Subcutaneous abdominal adipose tissue (tissue), 5 donors: ENCODE measurements at regions not wholly inside any gene's neighbourhood (a gene's known extent, or its start where the extent isn't known, plus 50 kb on each side); places are given as distances from the start of the nearest gene placed in this dataset.

Experiments
- H3K27ac ChIP-seq: one replicate; pipeline ENCODE4 v1.7.0; 2013; ENCODE audit warnings: low read depth, mild to moderate bottlenecking, inconsistent platforms, low read length, moderate library complexity
- H3K27me3 ChIP-seq, 5 donors: one replicate each; pipeline ENCODE4 v1.7.0; 2013; ENCODE audit warnings: low read length in 5 of 5, inconsistent platforms in 1 of 5; ENCODE audit not compliant: control insufficient read depth in 5 of 5, insufficient read depth in 4 of 5
- H3K36me3 ChIP-seq, 5 donors: one replicate each; pipeline ENCODE4 v1.7.0; 2013; ENCODE audit warnings: low read length in 5 of 5; ENCODE audit not compliant: control insufficient read depth in 5 of 5, insufficient read depth in 5 of 5
- H3K4me1 ChIP-seq, 5 donors: one replicate each; pipeline ENCODE4 v1.7.0; 2013; ENCODE audit warnings: low read length in 5 of 5, mild to moderate bottlenecking in 3 of 5, moderate library complexity in 1 of 5; ENCODE audit not compliant: control insufficient read depth in 5 of 5, insufficient read depth in 5 of 5
- H3K4me3 ChIP-seq, 5 donors: one replicate each; pipeline ENCODE4 v1.7.0; 2013; ENCODE audit warnings: low read length in 5 of 5, low read depth in 1 of 5
- H3K9ac ChIP-seq, 5 donors: one replicate each; pipeline ENCODE4 v1.7.0; 2013; ENCODE audit warnings: low read length in 5 of 5, mild to moderate bottlenecking in 4 of 5, moderate library complexity in 3 of 5
- H3K9me3 ChIP-seq, 5 donors: one replicate each; pipeline ENCODE4 v1.7.0; 2013; ENCODE audit warnings: low read length in 5 of 5; ENCODE audit not compliant: control insufficient read depth in 5 of 5
- donor health status: healthy.
- donor health status: healthy.
- donor health status: healthy.
- donor health status: healthy.
- donor health status: healthy.

DNA sequence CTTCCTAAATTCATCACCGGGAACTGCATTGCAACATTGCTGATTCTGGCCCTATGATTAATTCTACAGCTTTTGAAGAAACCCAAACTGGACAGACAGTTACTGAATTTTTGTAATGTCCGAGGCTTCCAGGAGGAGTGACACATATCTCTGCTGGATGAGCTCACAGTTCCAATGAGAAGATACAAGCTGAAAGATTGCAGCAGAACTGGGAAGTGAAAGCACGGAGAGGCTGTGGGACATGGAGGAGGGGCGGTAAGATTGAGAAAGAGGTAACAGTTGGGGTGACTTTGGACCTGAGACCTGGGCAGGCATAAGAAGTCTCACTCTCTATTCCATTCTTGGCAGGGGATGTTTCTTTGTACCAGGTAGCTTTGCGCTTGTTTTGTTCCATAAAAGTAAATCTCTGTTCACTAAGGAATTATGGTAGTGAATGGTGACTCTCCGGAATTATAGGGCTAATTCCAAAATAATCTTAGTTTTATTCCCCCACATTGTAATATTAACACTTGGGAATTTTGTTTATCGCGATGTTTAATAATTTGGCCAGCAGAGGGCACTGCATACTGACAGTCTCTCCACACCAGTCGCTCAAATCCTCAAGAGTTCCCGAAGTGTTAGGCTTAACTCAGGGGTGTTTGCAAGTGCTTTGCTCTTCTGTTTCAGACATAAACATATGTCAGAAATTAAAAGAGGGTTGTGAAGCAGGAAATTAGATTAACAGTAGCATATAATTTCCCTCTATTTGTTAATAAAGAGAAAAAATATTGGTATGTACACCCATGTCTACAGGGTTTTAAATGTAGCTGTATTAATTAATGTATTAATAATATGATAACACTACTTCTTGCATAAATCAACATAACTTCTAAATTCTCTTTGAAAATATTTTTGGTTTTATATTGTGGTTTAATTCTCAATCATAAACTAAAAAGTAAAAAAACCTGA is 201.4 kb downstream of the SOCS6 start:
- H3K27ac ChIP-seq = no peak overlapping the region
- peaks cover 0 to 13% (median 9%) of the 10 kb centered on the region in 5 donors for H3K4me1 ChIP-seq
- no peaks in the 10 kb centered on the region for H3K9me3 ChIP-seq
- H3K27me3 ChIP-seq = peaks cover 0 to 1% (median 0%) of the 10 kb centered on the region in 5 donors
- H3K36me3 ChIP-seq = no peaks in the 10 kb centered on the region
- H3K4me3 ChIP-seq = peak overlapping the region in 4 of 5 donors; percentile 3 to 50 (median 34)
- H3K9ac ChIP-seq = peak overlapping the region in 2 of 5 donors; percentile 44 to 47

DNA sequence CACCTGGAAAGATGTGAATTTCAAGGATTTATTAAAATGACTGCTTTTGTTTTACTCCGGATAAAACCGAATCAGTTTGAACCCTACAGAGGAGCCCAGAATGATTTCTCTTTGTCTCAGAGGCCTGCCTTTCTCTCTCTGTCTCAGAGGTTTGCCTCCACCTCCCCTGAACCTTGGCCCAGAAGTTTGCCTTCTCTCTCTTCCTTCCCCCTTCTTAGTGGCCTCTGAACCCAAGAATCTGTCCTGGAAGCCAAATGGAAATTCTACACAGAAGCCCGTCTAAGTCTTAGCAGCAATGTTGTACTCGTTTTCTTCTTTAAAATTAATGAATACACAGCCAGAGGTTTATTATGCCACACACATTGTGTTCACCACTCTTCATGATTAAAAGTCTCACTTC is 200.7 kb downstream of the SOCS6 start:
- Histone ChIP-seq H3K4me3 (no peak overlapping the region), H3K27me3 (peaks cover 0 to 5% (median 0%) of the 10 kb centered on the region in 5 donors), H3K36me3 (no peaks in the 10 kb centered on the region), H3K9ac (peak overlapping the region in 2 of 5 donors; percentile 44 to 47), H3K9me3 (no peaks in the 10 kb centered on the region), H3K27ac (no peak overlapping the region), H3K4me1 (peaks cover 0 to 13% (median 9%) of the 10 kb centered on the region in 5 donors)

DNA sequence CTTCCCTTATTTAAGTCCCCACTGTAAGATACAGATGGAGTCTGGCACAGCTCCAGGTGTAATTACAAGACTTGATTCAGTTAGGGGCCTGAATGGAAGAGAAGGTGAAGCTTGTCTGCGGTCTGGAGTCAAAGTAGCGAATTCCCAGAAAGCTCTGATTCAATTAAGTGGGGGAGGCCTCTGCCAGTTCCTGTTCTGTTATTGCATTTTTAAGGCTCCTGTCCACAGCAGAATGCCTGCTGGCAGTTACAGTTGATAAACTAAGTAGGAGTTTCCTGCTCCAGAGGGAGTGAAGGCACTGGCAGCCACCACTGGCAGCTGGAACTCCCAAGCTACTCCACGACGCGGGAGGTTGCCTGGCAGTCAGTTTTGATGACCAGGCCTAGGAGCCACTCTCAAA is 181.1 kb downstream of the SOCS6 start:
- Histone ChIP-seq H3K36me3 (no peaks in the 10 kb centered on the region), H3K9ac (no peak overlapping the region), H3K9me3 (no peaks in the 10 kb centered on the region), H3K4me1 (peaks cover 0 to under 1% (median under 1%) of the 10 kb centered on the region in 5 donors), H3K27ac (no peak overlapping the region), H3K27me3 (no peaks in the 10 kb centered on the region), H3K4me3 (no peak overlapping the region)

DNA sequence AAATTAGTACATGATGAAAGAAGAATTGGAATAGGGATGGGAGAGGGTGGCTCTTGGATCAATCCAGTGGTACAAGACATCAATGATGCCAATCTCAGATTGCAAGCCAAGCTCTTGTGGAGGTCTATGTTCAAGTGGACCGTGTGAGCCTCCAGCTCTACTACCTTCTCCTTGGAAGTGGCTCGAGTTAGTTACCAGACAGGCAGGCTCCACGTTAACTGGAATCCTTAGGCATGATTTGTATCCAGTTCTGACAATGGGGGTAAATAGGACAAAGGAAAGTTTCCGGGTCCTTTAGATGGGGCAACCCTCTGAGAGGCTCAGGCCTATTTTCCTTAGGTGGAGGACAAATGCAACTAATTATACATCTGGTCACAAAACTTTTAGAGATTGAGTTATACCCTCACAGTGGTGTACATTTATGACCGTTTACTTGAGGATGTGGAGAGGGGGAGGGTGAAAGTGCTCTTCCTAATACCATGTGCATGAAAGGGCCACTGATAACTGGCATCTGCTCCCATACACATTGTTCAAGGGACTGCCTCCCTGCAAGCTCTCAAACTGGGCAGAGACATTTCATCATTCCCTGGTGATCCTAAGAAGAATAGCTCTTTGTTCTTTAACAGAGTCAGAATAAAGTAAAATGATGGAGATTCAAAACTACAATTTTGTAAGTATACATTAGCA is 180.2 kb downstream of the SOCS6 start:
- Histone ChIP-seq H3K4me3 (no peak overlapping the region), H3K36me3 (no peaks in the 10 kb centered on the region), H3K27me3 (no peaks in the 10 kb centered on the region), H3K9me3 (no peaks in the 10 kb centered on the region), H3K4me1 (peaks cover 3 to 9% (median 8%) of the 10 kb centered on the region in 5 donors), H3K9ac (no peak overlapping the region), H3K27ac (no peak overlapping the region)

- Histone ChIP-seq H3K27ac (no peak overlapping the region), H3K4me1 (peaks cover 3 to 9% (median 8%) of the 10 kb centered on the region in 5 donors), H3K27me3 (no peaks in the 10 kb centered on the region), H3K4me3 (peak overlapping the region; percentile 38 to 63 (median 57)), H3K9ac (peak overlapping the region in 1 of 5 donors; percentile 52), H3K9me3 (no peaks in the 10 kb centered on the region), H3K36me3 (no peaks in the 10 kb centered on the region)
These were observed 175.7 kb downstream of the SOCS6 start for GRCh38 chr18:70464343-70465114.

GRCh38 chr18:70463085-70463484 is 174.2 kb downstream of the SOCS6 start:
- Histone ChIP-seq H3K9ac (no peak overlapping the region), H3K36me3 (no peaks in the 10 kb centered on the region), H3K9me3 (no peaks in the 10 kb centered on the region), H3K27ac (no peak overlapping the region), H3K27me3 (no peaks in the 10 kb centered on the region), H3K4me1 (peaks cover 3 to 9% (median 8%) of the 10 kb centered on the region in 5 donors), H3K4me3 (no peak overlapping the region)

GRCh38 chr18:70462078-70462439 is 173.2 kb downstream of the SOCS6 start:
- H3K4me1 ChIP-seq = peaks cover 3 to 9% (median 8%) of the 10 kb centered on the region in 5 donors
- no peak overlapping the region for H3K27ac ChIP-seq

GRCh38 chr18:70461323-70462077 is 172.7 kb downstream of the SOCS6 start:
- peaks cover 3 to 9% (median 8%) of the 10 kb centered on the region in 5 donors for H3K4me1 ChIP-seq
- H3K36me3 ChIP-seq = no peaks in the 10 kb centered on the region
- H3K9ac ChIP-seq = no peak overlapping the region
- peaks cover 0 to 3% (median 0%) of the 10 kb centered on the region in 5 donors for H3K27me3 ChIP-seq
- H3K9me3 ChIP-seq = no peaks in the 10 kb centered on the region
- H3K27ac ChIP-seq = no peak overlapping the region
- H3K4me3 ChIP-seq = no peak overlapping the region

More at GRCh38 chr18:70462078-70462439, 173.2 kb downstream of the SOCS6 start:
- H3K27me3 ChIP-seq = peaks cover 0 to 1% (median 0%) of the 10 kb centered on the region in 5 donors
- H3K9ac ChIP-seq = no peak overlapping the region
- H3K36me3 ChIP-seq = no peaks in the 10 kb centered on the region
- no peaks in the 10 kb centered on the region for H3K9me3 ChIP-seq
- H3K4me3 ChIP-seq = no peak overlapping the region

DNA sequence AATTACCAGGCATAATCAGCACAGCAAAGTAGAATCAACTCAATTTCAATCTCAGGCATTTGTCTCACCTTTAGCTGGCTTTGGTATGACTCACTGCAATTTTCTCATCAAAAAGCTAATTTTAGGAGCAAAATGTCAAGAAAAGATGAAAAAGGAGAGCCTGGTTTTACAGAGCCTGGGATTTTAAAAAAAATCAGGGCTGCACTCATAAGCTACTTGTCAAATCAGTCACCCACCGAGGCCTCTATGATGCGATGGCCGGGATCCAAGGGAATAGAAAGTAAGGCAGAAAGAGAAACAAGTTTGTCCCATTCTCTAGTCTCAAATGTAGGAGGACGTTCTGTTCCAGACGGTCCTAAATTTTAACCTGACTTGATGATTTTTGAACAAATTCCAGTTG is 170.9 kb downstream of the SOCS6 start:
- Histone ChIP-seq H3K27me3 (peaks cover 0 to 3% (median 0%) of the 10 kb centered on the region in 5 donors), H3K4me1 (peaks cover 3 to 7% (median 6%) of the 10 kb centered on the region in 5 donors), H3K27ac (no peak overlapping the region), H3K9ac (no peak overlapping the region), H3K9me3 (no peaks in the 10 kb centered on the region), H3K4me3 (no peak overlapping the region), H3K36me3 (no peaks in the 10 kb centered on the region)
